ENCODE measurements at regions not wholly inside any gene's neighbourhood (a gene's known extent, or its start where the extent isn't known, plus 50 kb on each side); places are given as distances from the start of the nearest gene placed in this dataset.

GRCh38 chr2:41993435-41993925 lies 54.3 kb upstream of the PKDCC start:
- no peak for TF ChIP-seq POLR2A (IDR thresholded peaks at IDR 0.05; ENCODE audit: low read length)
- no peak for TF ChIP-seq MYC (IDR thresholded peaks at IDR 0.05; ENCODE audit: borderline replicate concordance, low read length)
- no peak for TF ChIP-seq CTCF (IDR thresholded peaks at IDR 0.05)
- no peak for TF ChIP-seq EP300 (IDR thresholded peaks at IDR 0.05)
- TF ChIP-seq KDM1A (IDR thresholded peaks at IDR 0.05; ENCODE audit: low read depth), result no peak
- TF ChIP-seq BCL3 (IDR thresholded peaks at IDR 0.05), result no peak
- TF ChIP-seq BHLHE40 (IDR thresholded peaks at IDR 0.05; ENCODE audit: low read depth, low read length), result no peak

Data from A549 (cell line).